GM12874 (cell line): ENCODE measurements at regions not wholly inside any gene's neighbourhood (a gene's known extent, or its start where the extent isn't known, plus 50 kb on each side); places are given as distances from the start of the nearest gene placed in this dataset.

ENCODE experiments used
- CTCF ChIP-seq: IDR thresholded peaks from 2 replicates; pipeline ENCODE4 v1.5.1; 2011; ENCODE audit warnings: low read depth, mild to moderate bottlenecking, control low read depth, low read length, moderate library complexity; ENCODE audit not compliant: insufficient read depth

- no peak for TF ChIP-seq CTCF
These were observed 122.1 kb downstream of the FOXB1 start for GRCh38 chr15:60126200-60126599.

- TF ChIP-seq CTCF = no peak
These were observed 122.5 kb downstream of the FOXB1 start for GRCh38 chr15:60126661-60127060.

- TF ChIP-seq CTCF = no peak
These were observed 123.9 kb downstream of the FOXB1 start for GRCh38 chr15:60128000-60128376.

- TF ChIP-seq CTCF = no peak
These were observed 124.6 kb downstream of the FOXB1 start for GRCh38 chr15:60128710-60129109.

GRCh38 chr15:60130398-60130797 lies 126.3 kb downstream of the FOXB1 start:
- TF ChIP-seq CTCF = no peak

- TF ChIP-seq CTCF = no peak
These were observed 126.7 kb downstream of the FOXB1 start for GRCh38 chr15:60130821-60131220.

- peak; percentile 21; the same call in 1 of the 2 replicates for TF ChIP-seq CTCF
These were observed 130.5 kb downstream of the FOXB1 start for GRCh38 chr15:60134609-60135008.

- no peak for TF ChIP-seq CTCF
These were observed 131.8 kb downstream of the FOXB1 start for GRCh38 chr15:60135961-60136360.
